HG02798 (cell line): ENCODE measurements at regions not wholly inside any gene's neighbourhood (a gene's known extent, or its start where the extent isn't known, plus 50 kb on each side); places are given as distances from the start of the nearest gene placed in this dataset.
"Not testable (repeated sequence)": the region's sequence is repeated elsewhere in the genome, so short reads cannot be mapped to it uniquely, and the experiment has no call there.

Experiments used
- ATAC-seq: cut with Tn5 transposase; IDR thresholded peaks from one replicate; pipeline ENCODE4 v1.9.1; 2021; ENCODE audit warnings: mild to moderate bottlenecking; ENCODE audit not compliant: unreplicated experiment, poor library complexity

GRCh38 chr7:124643311-124643811 is 122.2 kb downstream of the GPR37 start:
- ATAC-seq: no peak

- no peak for ATAC-seq
Observed at GRCh38 chr7:124635416-124635815, 130.2 kb downstream of the GPR37 start.

- ATAC-seq: no peak
Observed at GRCh38 chr7:124633740-124634139, 131.9 kb downstream of the GPR37 start.

GRCh38 chr7:124630395-124630794 is 135.2 kb downstream of the GPR37 start:
- no peak for ATAC-seq

GRCh38 chr7:124618871-124619270 is 146.7 kb downstream of the GPR37 start:
- ATAC-seq: no peak

- not testable (repeated sequence) for ATAC-seq
Observed at GRCh38 chr7:124618051-124618450, 147.5 kb downstream of the GPR37 start.

- ATAC-seq: no peak
Observed at GRCh38 chr7:124603066-124603465, 162.5 kb downstream of the GPR37 start.

- no peak for ATAC-seq
Observed at GRCh38 chr7:124597509-124597908, 168.1 kb downstream of the GPR37 start.

- ATAC-seq: no peak
Observed at GRCh38 chr7:124596881-124597280, 168.7 kb downstream of the GPR37 start.

GRCh38 chr7:124590814-124591213 is 174.8 kb downstream of the GPR37 start:
- no peak for ATAC-seq

GRCh38 chr7:124577256-124577655 is 188.3 kb downstream of the GPR37 start:
- no peak for ATAC-seq

- ATAC-seq: no peak
Observed at GRCh38 chr7:124575176-124575575, 190.4 kb downstream of the GPR37 start.

- no peak for ATAC-seq
Observed at GRCh38 chr7:124570558-124570957, 195.0 kb downstream of the GPR37 start.

GRCh38 chr7:124566583-124566982 is 199.0 kb downstream of the GPR37 start:
- no peak for ATAC-seq

- ATAC-seq: no peak
Observed at GRCh38 chr7:124557587-124557986, 208.0 kb downstream of the GPR37 start.

GRCh38 chr7:124557101-124557500 is 208.5 kb downstream of the GPR37 start:
- ATAC-seq: no peak

GRCh38 chr7:124553502-124553901 is 212.1 kb downstream of the GPR37 start:
- ATAC-seq: no peak

- ATAC-seq: no peak
Observed at GRCh38 chr7:124552217-124552616, 213.4 kb downstream of the GPR37 start.

GRCh38 chr7:124550036-124550435 is 215.6 kb downstream of the GPR37 start:
- ATAC-seq: no peak

- no peak for ATAC-seq
Observed at GRCh38 chr7:124542476-124542875, 223.1 kb downstream of the GPR37 start.

- no peak for ATAC-seq
Observed at GRCh38 chr7:124536156-124536762, 229.3 kb downstream of the GPR37 start.

- ATAC-seq: no peak
Observed at GRCh38 chr7:124532166-124532565, 233.4 kb downstream of the GPR37 start.
